ENCODE measurements at regions not wholly inside any gene's neighbourhood (a gene's known extent, or its start where the extent isn't known, plus 50 kb on each side); places are given as distances from the start of the nearest gene placed in this dataset.

DNA sequence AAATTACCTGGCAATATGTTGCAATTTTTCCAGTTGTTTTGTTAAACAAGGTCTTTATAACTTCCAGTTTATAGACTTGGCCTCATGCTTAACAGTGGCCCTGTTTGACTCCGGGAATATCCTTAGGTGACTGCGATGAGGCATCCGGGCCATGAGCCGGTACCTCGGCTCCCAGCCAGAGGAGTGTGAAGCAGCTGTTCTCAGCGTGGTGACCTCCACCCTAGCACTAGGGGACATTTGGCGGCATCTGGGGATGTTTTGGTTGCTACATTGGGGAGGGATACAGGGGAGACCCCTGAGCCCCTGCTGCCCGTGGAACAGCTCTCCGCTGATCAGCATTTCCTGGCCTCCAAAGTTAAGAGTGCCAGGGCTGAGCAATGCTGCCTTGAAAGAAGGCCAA is 533.4 kb downstream of the IRX1 start:
- TF ChIP-seq, protein P1, sequence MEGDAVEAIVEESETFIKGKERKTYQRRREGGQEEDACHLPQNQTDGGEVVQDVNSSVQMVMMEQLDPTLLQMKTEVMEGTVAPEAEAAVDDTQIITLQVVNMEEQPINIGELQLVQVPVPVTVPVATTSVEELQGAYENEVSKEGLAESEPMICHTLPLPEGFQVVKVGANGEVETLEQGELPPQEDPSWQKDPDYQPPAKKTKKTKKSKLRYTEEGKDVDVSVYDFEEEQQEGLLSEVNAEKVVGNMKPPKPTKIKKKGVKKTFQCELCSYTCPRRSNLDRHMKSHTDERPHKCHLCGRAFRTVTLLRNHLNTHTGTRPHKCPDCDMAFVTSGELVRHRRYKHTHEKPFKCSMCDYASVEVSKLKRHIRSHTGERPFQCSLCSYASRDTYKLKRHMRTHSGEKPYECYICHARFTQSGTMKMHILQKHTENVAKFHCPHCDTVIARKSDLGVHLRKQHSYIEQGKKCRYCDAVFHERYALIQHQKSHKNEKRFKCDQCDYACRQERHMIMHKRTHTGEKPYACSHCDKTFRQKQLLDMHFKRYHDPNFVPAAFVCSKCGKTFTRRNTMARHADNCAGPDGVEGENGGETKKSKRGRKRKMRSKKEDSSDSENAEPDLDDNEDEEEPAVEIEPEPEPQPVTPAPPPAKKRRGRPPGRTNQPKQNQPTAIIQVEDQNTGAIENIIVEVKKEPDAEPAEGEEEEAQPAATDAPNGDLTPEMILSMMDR (IDR thresholded peaks at IDR 0.05) = no peak
- TF ChIP-seq POLR2A (IDR thresholded peaks at IDR 0.05) = no peak
